NCI-H774 (cell line): ENCODE measurements at regions not wholly inside any gene's neighbourhood (a gene's known extent, or its start where the extent isn't known, plus 50 kb on each side); places are given as distances from the start of the nearest gene placed in this dataset.
"Not testable (repeated sequence)": the region's sequence is repeated elsewhere in the genome, so short reads cannot be mapped to it uniquely, and the experiment has no call there.

ENCODE experiments used
- DNase-seq: peaks from one replicate; lab custom pipeline; 2025; lab: John Stamatoyannopoulos, UW

DNA sequence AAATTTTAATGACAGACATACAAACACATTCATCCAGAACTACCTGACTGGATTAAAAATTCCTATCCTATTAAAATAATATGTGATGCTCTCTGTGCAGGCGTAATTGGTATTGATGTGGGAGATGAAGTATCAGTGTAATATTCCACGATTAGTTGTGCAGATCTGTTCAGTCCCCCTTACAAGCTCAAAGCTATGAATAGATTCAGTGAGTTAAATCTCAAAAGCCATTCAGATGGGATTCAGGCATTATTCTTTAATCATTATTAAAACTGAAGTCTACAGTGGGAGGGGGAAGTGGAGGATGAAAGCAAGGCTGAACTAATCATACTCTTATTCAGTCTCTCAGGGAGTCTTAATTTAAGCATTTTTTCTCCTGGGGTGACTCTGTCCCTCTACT is 855.8 kb downstream of the EFNA5 start:
- DNase-seq, result no peak

DNA sequence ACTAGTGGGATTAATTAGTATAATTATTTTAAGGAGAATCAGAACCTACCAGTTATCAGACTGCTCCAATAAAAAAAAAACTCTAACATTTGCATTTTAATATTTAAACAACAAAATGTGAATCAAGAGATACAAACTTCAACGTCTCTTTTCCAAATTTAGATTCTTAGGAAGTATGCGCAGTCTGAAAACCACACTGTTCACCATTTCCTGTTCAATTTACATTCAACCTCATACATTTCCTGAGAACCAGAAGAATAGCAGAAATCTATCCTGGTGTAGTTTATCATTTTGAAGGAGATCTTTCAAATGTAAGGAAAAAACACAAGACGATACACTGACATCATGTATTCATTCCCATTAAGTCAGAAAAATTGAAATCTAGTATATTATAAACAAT is 869.2 kb downstream of the EFNA5 start:
- no peak for DNase-seq

DNA sequence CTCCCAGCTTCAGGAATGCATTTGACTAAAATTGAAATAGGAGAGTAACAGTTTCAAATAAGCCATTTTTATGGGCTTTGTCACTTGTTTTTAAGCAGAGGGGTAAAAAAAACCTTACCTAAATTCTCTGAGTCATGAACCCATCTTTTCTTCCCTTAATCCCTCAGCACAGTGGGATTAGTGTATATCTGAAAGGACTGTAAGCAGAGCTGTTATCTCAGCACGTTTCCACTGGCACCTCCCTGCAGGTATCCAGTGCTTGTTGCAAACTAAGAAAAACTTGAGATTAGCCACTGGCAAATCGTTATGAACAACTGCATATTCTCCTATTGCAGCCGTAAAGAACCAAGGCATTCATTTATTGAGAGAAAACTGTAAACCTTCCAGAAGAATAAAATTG is 872.7 kb downstream of the EFNA5 start:
- DNase-seq, result no peak

DNA sequence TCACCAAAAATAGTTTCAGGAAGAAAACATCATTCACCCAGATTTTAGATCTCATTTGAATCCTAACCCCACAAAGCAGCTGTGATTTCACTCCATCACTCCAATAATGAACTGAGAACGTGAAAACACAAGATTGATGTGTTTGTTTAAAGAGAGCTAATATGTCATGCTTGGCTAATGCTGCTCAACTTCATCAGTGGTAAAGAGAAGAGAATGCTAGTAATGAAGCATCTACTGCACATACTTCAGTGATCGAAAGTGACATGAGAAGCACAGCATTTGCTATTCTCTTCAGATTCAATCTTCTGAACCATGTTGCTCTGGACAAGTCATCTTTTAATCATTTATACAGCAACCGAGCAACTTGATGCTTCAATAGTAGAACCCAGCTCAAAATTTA is 874.7 kb downstream of the EFNA5 start:
- no peak for DNase-seq

DNA sequence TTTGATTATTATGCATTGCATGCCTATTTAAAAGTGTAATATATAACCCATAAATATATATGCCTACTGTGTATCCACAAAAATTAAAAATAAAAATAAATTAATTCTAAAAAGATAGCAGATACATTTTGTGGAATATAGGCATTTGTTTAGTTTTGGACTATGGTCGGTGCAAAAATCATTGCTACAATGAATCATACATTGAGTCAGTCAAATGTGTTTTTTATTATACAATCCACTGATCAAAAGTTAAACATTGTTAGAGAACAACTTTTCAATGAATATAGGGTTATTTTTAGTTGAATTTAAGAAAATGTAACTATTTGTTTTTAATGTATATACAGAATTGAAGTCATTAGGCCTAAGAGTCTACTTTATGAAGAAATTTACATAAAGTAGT is 885.9 kb downstream of the EFNA5 start:
- DNase-seq, result no peak

DNA sequence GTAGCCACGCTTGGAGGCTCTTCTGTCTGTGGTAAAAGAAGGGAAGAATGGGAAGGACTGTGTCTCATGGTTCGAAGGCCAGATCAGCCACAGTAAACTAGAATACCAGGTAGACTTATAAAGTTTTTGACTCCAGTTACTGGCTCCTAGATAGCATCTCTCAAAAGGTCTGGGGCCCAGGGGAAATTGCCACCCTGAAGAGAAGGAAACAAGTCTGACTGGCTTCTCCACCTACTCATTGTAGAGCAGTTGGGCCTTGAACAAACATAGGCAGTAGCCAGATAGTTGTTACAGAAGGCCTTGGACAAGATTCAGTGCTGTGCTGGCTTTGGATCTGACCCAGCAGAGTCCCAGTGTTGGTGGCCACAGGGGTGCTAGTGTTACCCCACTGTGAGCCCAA is 890.4 kb downstream of the EFNA5 start:
- DNase-seq, result no peak

DNA sequence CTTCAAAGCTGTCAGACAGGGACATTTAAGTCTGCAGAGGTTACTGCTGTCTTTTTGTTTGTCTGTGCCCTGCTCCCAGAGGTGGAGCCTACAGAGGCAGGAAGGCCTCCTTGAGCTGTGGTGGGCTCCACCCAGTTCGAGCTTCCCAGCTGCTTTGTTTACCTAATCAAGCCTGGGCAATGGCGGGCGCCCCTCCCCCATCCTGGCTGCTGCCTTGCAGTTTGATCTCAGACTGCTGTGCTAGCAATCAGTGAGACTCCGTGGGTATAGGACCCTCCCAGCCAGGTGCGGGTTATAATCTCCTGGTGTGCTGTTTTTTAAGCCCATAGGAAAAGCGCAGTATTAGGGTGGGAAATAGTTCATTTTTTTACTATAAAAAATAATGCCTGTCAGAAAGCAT is 894.2 kb downstream of the EFNA5 start:
- DNase-seq, result not testable (repeated sequence)

DNA sequence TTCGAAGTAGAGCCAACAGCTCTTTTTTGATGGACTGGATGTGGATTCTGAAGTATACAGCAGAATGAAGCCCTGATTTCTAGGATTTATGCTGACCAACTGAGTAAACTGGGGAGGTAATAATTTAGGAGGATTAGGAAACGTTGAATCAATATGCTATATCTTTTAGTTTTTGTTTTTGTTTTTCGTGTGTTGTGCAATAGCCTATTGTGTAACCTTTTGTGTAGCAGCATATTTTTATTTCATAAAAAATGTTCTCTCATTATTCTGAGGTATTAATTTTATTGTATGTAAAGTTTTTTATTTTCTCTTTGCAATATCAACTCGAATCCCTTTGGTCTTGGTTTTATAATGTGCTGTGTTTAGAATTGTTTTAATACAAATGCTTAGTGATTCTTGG is 902.3 kb downstream of the EFNA5 start:
- DNase-seq, result no peak

DNA sequence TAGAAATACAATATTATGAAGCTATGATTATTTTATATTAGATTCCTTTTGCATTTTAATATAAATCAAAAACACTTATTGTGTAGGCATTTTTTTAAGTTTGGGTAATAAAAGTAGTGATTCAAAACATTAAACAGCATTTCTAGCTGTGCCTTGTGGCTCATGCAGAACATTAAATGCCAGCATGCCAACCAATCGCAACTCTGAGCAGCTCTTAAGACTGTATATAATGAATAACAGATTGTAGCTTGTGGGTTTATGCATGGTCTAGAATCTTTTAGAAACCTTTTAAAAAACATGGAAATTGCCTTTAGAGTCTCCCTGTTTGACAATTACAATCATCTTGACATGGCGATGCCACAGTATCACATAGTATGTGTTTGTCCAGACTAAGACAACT is 903.8 kb downstream of the EFNA5 start:
- no peak for DNase-seq

DNA sequence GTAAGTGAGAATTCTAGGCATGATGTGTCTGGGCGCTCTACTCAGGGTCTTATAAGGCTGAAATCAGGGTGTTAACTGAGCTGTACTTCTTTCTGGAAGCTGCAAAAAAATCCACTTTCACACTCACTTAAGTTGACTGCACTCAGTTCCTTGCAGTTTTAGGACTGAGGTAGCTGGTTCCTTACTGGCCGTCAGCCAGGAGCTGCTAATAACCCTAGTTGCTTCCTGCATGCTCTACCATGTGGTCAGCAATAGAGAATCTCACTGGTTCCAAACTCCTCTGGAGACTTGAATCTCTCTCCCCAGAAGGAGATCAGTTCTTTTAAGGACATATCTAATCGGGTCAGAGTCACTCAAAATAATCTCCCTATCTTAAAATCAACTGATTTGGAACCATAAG is 911.2 kb downstream of the EFNA5 start:
- DNase-seq, result no peak

DNA sequence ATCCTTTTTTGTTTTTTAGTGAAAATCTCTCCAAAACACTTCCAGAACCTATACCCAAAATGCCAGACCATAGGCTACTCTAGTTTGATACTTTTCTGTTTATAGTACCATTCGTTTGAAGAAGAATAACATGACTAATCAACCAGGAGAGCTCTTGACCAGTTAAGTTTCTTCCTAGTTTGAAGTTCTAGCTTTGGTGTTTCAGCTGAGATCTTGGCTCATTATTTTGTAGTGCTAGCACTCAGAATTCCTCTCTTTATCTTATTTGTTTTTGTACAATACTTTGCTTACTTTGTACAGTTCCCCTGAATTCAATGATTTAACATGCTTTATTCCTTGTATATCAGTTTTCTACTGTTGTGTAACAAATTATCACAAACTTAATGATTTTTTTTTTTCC is 911.6 kb downstream of the EFNA5 start:
- no peak for DNase-seq

DNA sequence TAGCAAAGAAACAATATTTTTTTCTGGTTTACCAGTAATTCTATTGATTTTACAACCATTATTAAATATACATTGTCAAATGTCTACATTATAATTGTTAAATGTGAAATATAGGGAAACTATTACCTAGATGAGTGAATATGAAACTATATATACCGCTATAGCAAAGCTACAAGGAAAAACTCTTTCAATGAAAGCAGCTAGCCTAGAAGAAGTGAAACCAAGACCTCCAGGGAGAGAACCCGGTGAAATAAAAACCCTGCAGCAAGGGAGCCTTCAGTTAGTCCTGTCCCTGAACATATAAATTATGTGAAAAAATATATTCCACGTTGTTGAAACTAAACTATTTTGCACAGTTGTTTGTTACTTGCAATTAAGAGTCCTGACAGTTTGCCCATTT is 913.1 kb downstream of the EFNA5 start:
- DNase-seq, result no peak

DNA sequence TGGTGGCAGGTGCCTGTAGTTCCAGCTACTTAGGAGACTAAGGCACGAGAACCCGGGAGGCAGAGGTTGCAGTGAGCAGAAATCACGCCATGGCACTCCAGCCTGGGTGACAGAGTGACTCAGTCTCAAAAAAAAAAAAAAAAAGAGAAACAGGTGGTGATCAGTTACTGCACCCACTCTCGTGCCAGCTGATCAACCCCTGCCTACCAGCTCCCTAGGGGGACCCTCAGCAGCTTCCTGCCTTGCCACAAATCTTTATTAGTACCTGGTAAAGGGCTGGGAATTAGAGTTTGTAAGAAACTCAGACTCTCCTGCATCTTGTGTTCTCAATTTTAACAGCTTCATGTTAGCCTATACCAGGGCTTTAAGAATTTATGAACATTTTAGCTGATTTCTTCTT is 914.9 kb downstream of the EFNA5 start:
- no peak for DNase-seq

DNA sequence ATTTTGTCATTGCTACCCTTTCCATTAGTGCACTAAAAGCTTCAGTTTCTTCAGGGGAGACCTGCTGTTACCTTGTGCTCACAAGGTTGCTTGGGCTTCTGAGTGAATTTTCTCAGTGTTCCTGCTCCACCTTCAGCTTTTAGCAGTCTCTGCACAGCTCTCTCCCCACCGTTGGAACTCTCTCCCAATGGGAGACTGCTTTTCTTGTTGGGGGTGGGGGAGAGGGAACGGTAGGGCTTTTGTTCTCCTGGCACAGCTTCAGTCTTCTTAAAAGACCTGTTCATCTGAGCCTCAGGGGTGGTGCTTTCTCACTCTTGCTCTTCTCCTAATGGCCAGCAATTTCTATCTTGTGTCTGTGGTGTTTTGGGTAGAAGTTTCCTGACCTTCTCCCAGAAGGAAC is 915.7 kb downstream of the EFNA5 start:
- no peak for DNase-seq

DNA sequence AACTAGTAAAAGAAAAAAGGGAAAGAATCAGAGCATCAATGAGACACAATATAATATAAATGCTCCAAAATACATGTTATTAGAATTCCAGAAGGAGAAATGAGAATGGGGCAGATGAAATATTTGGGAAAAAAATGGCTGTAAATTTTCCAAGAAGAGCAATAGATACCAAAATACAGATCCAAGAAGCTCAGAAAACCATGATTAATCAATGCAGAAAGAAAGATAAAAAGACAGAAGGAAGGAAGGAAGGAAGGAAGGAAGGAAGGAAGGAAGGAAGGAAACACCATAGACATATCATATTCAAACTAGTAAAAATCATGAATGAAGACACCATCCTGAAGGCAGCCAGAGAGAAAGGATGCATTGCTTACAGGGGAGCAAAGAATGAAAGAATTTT is 920.9 kb downstream of the EFNA5 start:
- no peak for DNase-seq

DNA sequence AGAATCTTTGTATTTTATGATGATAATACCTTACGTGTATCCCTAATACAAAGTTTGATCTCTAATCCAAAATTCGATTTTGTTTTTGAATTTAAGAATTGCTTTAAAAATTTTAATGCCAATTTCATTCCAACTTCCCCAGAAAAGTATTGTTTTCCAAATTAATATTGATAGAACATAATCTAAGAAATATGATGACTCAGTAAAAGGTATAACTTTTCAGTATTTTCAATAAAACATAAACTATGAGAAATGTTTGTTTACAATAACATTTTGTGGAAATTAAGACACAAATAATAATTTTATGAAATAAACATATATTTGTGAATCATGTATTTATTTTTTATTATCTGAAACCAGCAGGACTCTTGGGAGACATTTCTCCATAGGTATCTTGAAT is 931.6 kb downstream of the EFNA5 start:
- DNase-seq, result no peak

DNA sequence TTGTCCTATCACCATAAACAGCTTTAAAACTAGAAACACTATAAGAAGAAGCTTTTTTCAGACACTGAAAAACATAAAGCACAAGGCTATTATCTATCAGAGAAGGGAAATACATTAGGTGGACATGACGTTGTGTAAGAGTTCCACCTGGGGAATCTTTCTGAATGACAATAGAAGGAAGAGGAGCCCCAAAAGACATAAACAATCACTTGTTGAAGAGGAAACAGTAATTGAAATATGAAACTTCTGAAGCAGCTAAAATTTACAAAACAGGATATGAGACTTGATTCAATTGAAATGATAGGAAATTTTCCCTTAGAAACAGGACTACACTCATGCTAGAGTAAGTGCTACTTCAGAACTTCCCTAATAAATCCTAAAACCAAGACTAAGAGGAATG is 933.6 kb downstream of the EFNA5 start:
- DNase-seq, result no peak

DNA sequence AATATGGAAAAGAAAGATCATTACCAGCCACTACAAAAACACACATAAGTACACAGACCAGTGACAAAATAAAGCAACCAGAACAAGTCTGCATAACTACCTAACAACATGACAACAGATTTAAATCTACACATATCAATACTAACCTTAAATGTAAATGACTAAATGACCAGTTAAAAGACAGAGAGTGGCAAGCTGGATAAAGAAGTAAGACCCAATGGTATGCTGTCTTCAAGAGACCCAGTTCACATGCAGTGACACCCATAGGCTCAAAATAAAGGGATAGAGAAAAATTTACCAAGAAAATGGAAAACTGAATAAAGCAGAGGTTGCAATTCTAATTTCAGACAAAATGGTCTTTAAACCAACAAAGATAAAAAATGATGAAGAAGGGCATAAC is 938.1 kb downstream of the EFNA5 start:
- DNase-seq, result no peak

DNA sequence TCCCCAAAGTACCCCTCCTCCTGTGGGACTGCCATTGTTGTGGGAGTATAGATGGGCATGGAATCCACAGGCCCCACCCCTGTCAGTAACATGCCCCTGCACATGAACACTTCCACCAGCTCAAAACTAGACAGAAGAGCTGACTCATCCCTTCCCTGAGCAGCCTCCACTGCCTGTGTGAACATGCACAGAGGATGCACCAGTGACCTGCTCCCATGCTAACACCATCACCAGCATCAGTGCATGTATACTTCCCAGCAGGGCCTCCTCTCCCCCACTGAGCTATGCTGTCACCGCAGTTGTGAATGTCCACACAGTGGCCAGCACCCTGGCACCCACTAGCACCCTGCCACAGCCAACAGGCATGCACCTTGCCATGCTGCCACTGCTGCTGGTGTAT is 939.8 kb downstream of the EFNA5 start:
- no peak for DNase-seq

DNA sequence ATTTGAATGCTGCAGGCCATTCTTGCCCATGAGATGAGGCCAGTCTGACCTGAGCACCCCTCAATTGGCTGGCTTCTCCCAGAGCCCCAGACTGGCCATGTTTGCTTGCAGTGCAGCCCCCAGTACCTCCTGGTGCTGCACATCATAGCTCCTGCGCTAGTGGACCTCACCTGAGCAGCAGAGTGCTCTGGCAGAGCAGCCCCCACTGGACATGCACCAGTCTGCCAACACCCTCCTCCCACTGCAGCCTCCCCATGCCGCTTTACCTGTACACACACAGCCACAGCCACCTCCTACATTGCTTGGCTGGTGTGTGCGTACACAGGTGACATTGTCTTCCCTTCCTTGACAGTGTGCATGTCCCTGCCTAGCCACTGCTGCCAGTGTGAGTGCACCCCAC is 940.2 kb downstream of the EFNA5 start:
- no peak for DNase-seq

DNA sequence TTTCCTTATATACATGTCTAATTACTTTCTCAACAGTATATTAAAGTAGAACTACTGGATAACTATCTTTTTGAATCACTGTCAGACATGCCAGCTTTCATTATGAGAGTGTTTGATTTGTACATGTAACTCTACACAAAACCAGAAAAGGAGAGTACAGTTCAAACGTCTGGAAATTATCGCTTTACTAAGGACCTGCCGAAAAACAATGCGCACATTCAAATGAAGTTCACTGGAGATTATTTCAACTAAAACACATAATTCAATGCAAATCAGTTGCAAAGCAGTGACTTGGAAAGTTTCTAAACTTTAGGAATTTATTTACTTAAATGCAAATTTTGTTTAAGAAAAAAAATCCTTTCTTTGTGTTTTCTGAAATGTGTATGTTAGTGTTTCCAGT is 942.5 kb downstream of the EFNA5 start:
- no peak for DNase-seq

DNA sequence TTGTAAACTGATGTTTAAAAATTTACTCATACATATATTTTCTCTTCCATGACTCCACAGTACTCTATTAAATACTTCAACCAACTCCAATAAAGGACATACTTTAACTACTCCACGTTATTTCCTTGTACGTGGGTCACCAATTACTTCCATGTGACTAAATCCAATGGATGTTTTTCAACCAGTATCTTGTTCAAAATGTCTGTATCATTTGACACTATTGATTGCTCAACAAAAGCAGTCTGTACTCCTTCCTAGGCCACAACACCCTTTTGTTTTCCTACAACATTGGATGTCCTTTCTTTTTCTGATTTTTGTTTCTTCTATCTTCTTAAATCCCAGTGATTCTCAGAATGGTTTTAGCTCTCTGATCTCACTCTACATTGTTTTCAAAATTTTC is 943.7 kb downstream of the EFNA5 start:
- no peak for DNase-seq

DNA sequence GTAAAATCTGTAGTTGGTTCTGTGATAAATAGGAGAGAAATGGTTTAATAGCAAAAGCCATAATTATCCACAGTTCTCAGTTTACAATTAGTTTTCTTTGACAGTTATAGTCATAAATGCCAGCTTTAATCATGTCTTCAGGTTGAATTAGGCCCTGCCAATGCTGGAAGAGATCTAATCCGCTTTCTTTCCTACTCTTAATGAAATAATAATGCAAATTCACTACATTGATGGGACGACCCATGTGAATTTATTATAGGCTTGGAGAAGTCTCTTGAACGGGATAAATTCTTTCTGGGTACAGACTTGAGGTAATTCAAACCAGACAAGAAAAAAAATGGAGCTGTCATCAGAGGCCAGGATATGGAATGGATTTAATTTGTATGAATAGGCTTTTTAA is 950.4 kb downstream of the EFNA5 start:
- no peak for DNase-seq

DNA sequence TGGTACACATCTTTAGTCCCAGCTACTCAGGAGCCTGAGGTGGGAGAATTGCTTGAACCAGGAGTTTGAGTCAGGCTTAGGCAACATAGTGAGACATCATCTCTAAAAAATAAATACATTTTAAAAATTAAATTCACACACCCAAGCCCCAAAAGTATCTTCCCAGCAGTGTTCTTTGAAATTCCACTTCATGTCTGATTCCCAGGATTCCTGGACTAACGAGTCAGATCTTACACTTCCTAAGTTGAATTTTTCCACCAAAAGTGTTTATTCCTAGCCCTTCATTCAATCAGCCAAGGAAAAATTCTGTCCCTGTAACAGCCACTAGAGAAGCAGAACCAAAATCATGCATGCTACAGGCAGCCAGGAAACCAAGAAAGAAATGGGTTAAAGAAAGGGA is 970.9 kb downstream of the EFNA5 start:
- no peak for DNase-seq

DNA sequence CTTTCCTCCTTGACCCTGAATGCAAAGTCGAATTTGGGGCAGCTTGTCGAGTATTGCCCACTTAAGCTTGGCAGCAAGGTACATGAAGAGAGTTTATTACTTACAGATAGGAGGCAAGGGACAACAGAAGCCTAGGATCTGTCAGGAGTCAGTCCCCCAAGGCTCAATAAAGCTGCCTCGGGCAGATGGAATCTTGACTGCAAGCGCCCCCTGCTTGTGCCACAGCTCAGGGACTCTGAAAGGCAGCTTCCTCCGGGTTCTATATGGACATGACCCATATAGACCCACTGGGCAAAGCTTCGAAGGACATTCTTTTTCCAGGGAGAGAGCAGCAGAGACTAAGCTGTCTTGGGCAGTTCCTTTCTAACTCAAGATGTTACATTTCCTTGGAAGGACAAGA is 971.5 kb downstream of the EFNA5 start:
- DNase-seq, result no peak
